ENCODE measurements at regions not wholly inside any gene's neighbourhood (a gene's known extent, or its start where the extent isn't known, plus 50 kb on each side); places are given as distances from the start of the nearest gene placed in this dataset.

DNA sequence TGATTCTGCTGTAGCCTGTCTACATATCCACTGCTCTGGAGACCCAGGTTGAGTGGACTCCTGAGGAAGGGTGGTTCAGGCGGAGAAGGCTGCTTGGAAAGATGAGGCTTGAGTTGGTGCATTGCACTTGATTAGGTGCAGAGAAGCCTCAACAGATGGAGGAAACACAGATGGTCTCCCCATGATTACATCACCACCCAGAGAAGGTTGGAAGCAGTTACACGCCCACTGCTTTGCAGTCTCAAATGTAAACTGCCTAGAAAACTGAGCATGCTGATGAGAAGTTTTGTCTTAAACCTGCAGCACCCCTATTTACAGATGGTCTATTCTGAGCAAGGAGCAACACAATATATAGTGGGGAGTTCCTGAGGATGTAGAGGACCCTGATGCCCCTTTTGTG is 266.6 kb downstream of the PIK3R1 start:
- no peak for TF ChIP-seq POLR2AphosphoS5 (IDR thresholded peaks at IDR 0.05; ENCODE audit: low read depth, low read length)
- TF ChIP-seq TAF1 (IDR thresholded peaks at IDR 0.05; ENCODE audit: borderline replicate concordance, insufficient read depth, low read length): no peak
- TF ChIP-seq FOXP2 (optimal IDR thresholded peaks at IDR 0.05; ENCODE audit: borderline replicate concordance, extremely low read depth, extremely low read length, insufficient read depth): no peak
- TF ChIP-seq, protein P1, sequence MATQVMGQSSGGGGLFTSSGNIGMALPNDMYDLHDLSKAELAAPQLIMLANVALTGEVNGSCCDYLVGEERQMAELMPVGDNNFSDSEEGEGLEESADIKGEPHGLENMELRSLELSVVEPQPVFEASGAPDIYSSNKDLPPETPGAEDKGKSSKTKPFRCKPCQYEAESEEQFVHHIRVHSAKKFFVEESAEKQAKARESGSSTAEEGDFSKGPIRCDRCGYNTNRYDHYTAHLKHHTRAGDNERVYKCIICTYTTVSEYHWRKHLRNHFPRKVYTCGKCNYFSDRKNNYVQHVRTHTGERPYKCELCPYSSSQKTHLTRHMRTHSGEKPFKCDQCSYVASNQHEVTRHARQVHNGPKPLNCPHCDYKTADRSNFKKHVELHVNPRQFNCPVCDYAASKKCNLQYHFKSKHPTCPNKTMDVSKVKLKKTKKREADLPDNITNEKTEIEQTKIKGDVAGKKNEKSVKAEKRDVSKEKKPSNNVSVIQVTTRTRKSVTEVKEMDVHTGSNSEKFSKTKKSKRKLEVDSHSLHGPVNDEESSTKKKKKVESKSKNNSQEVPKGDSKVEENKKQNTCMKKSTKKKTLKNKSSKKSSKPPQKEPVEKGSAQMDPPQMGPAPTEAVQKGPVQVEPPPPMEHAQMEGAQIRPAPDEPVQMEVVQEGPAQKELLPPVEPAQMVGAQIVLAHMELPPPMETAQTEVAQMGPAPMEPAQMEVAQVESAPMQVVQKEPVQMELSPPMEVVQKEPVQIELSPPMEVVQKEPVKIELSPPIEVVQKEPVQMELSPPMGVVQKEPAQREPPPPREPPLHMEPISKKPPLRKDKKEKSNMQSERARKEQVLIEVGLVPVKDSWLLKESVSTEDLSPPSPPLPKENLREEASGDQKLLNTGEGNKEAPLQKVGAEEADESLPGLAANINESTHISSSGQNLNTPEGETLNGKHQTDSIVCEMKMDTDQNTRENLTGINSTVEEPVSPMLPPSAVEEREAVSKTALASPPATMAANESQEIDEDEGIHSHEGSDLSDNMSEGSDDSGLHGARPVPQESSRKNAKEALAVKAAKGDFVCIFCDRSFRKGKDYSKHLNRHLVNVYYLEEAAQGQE (IDR thresholded peaks at IDR 0.05; ENCODE audit: insufficient read depth in 1 of 2, low read depth in 2 of 2, low read length in 2 of 2): no peak
- TF ChIP-seq SIN3A (IDR thresholded peaks at IDR 0.05; ENCODE audit: borderline replicate concordance, insufficient read depth, low read length): no peak

DNA sequence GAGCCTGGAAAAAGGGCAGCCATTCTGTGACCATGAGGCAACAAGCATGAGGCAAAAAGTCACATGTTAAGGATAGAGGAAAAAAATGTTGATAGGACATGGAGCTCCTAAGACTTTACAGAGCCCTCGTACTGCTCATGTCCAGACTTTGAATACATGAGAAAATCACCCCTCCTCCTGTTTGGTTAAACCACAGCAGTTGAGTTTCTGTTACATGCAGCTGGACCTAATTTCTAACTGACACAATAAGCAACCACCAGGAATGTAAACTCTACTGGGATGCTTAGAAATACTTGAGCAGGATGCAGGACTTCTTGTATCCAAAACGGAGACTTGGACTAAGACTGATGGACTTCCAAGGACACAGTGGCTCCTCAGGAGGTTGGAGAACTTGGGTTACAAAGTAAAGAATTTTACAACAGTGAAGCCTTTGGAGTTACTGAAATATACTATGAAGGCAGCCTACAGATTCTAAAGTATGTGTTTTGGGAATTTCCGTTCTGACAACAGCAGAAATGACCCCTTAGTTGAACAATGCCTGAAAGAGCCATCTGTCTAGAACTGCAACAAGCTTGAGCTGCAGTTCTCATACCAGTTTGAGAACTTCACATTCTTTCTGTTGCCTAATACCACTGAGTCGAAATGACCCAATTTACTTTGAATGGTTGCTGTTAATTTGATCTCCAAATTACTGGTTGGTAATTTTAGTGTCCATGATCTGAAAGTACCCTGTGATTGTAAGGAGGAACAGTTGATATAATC is 268.9 kb downstream of the PIK3R1 start:
- TF ChIP-seq, protein P1 (IDR thresholded peaks at IDR 0.05; ENCODE audit: insufficient read depth in 1 of 2, low read depth in 2 of 2, low read length in 2 of 2): no peak
- TF ChIP-seq SIN3A (IDR thresholded peaks at IDR 0.05; ENCODE audit: borderline replicate concordance, insufficient read depth, low read length) (no peak), POLR2AphosphoS5 (IDR thresholded peaks at IDR 0.05; ENCODE audit: low read depth, low read length) (no peak), TAF1 (IDR thresholded peaks at IDR 0.05; ENCODE audit: borderline replicate concordance, insufficient read depth, low read length) (no peak), FOXP2 (optimal IDR thresholded peaks at IDR 0.05; ENCODE audit: borderline replicate concordance, extremely low read depth, extremely low read length, insufficient read depth) (no peak)

DNA sequence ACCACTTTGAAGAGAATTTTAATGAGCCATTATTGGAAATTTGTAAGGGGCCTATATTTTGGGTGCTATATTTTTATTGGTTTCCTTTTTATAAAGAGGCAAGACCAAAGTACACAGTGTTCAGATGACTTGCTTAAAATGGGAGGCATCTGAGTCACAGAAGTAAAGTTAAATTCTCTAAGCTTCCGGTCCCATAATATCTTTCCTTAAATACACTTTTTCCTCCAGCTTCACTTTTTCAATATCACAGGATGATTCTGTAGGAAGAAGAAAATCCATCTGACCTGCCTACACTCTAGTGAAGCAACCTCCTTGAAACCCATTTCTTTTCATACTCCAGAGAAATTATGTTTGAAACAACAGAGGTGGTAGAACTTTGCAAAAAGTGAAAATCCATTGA is 274.0 kb downstream of the PIK3R1 start:
- TF ChIP-seq POLR2AphosphoS5 (IDR thresholded peaks at IDR 0.05; ENCODE audit: low read depth, low read length) (no peak), SIN3A (IDR thresholded peaks at IDR 0.05; ENCODE audit: borderline replicate concordance, insufficient read depth, low read length) (no peak), FOXP2 (optimal IDR thresholded peaks at IDR 0.05; ENCODE audit: borderline replicate concordance, extremely low read depth, extremely low read length, insufficient read depth) (no peak), TAF1 (IDR thresholded peaks at IDR 0.05; ENCODE audit: borderline replicate concordance, insufficient read depth, low read length) (no peak)
- TF ChIP-seq, protein P1 (IDR thresholded peaks at IDR 0.05; ENCODE audit: insufficient read depth in 1 of 2, low read depth in 2 of 2, low read length in 2 of 2): no peak

DNA sequence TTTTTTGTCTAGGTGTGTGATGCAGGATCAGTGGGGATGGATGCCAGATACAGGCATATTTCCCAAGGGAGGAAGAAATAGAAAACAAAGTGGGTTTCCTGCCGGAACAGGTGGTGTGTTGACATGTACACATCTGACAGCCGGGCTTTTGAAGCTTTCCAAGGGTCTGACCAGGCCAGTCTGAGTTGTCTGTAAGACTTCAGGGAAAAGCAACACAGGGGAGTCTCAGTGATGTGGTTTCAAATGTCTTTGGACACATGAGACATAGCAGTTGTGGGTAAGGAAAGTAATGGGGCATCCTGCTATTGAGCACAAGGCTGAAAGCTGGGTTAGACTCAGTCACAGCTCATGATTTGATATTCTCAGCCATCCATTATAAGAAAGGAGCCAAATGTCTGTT is 274.9 kb downstream of the PIK3R1 start:
- TF ChIP-seq, protein P1 (IDR thresholded peaks at IDR 0.05; ENCODE audit: insufficient read depth in 1 of 2, low read depth in 2 of 2, low read length in 2 of 2): no peak
- TF ChIP-seq SIN3A (IDR thresholded peaks at IDR 0.05; ENCODE audit: borderline replicate concordance, insufficient read depth, low read length) (no peak), POLR2AphosphoS5 (IDR thresholded peaks at IDR 0.05; ENCODE audit: low read depth, low read length) (no peak), TAF1 (IDR thresholded peaks at IDR 0.05; ENCODE audit: borderline replicate concordance, insufficient read depth, low read length) (no peak), FOXP2 (optimal IDR thresholded peaks at IDR 0.05; ENCODE audit: borderline replicate concordance, extremely low read depth, extremely low read length, insufficient read depth) (no peak)

Measured in PFSK-1 (cell line).